ENCODE measurements at regions not wholly inside any gene's neighbourhood (a gene's known extent, or its start where the extent isn't known, plus 50 kb on each side); places are given as distances from the start of the nearest gene placed in this dataset.

- TF ChIP-seq EZH2 (IDR thresholded peaks at IDR 0.05; ENCODE audit: borderline replicate concordance, insufficient read depth, low read depth, low read length, poor library complexity, severe bottlenecking) (no peak), CTCF (IDR thresholded peaks at IDR 0.05) (no peak)
- H3K27me3 Mint-ChIP-seq = no peaks in the 10 kb centered on the region
- Histone ChIP-seq H2AFZ (ENCODE audit: insufficient read depth, low read depth, low read length, poor library complexity, severe bottlenecking) (no peak overlapping the region), H4K20me1 (ENCODE audit: control insufficient read depth, insufficient read depth, low read length, poor library complexity, severe bottlenecking) (no peaks in the 10 kb centered on the region), H3K36me3 (replicated peaks in 1 of 2; ENCODE audit: control extremely low read depth in 1 of 2, control insufficient read depth in 1 of 2, extremely low read depth in 1 of 2, insufficient read depth in 2 of 2, low read length in 1 of 2) (no peaks in the 10 kb centered on the region), H3K27me3 (replicated peaks in 1 of 4; ENCODE audit: control extremely low read depth in 1 of 4, control insufficient read depth in 3 of 4, insufficient read depth in 4 of 4, low read length in 3 of 4) (no peaks in the 10 kb centered on the region), H3K9me3 (ENCODE audit: control extremely low read depth in 1 of 3, control insufficient read depth in 2 of 3, insufficient read depth in 1 of 3, low read length in 2 of 3) (peaks cover 0 to 7% (median 0%) of the 10 kb centered on the region in 3 donors), H3K4me2 (replicated peaks; ENCODE audit: low read depth, low read length, poor library complexity, severe bottlenecking) (no peak overlapping the region), H3K9ac (ENCODE audit: low read length) (no peak overlapping the region), H3K27ac (ENCODE audit: low read length in 2 of 2) (no peak overlapping the region), H3K79me2 (ENCODE audit: control insufficient read depth, insufficient read depth, low read length) (no peaks in the 10 kb centered on the region), H3K4me3 (ENCODE audit: control extremely low read depth in 1 of 5, extremely low read depth in 1 of 5, insufficient read depth in 1 of 5, low read depth in 2 of 5, low read length in 4 of 5) (no peak overlapping the region), H3K4me1 (ENCODE audit: control insufficient read depth in 2 of 2, insufficient read depth in 2 of 2, low read length in 2 of 2) (no peaks in the 10 kb centered on the region)
- intact Hi-C loops (cut with micrococcal nuclease) = no loop called here
- CTCF ChIA-PET = interaction anchor here (0.6 kb wide), 1 partner anchor 14 kb away, joined by 3 read pairs; no protein-coding TSS in a partner anchor
- DNase-seq (no peak), ATAC-seq (ENCODE audit: low read depth) (no peak)
- H3K9me3 Mint-ChIP-seq (ENCODE audit: insufficient read depth) = no peaks in the 10 kb centered on the region
- no peaks in the 10 kb centered on the region for H3K4me1 Mint-ChIP-seq
- H3K4me3 Mint-ChIP-seq = no peak overlapping the region
- 10% methylated on average over 6 of the region's 7 CpGs for WGBS (ENCODE audit: insufficient coverage)
- POLR2A ChIA-PET = no interaction called here
- no peak overlapping the region for H3K27ac Mint-ChIP-seq
Measured at GRCh38 chr5:17079562-17079961, 137.9 kb upstream of the BASP1 start.

- Mint-ChIP-seq H3K27ac (no peak overlapping the region), H3K4me1 (no peaks in the 10 kb centered on the region), H3K9me3 (ENCODE audit: insufficient read depth) (no peaks in the 10 kb centered on the region), H3K4me3 (no peak overlapping the region), H3K27me3 (no peaks in the 10 kb centered on the region)
- no peaks in the 10 kb centered on the region for H3K27me3 ChIP-seq (replicated peaks in 1 of 4; ENCODE audit: control extremely low read depth in 1 of 4, control insufficient read depth in 3 of 4, insufficient read depth in 4 of 4, low read length in 3 of 4)
- no peaks in the 10 kb centered on the region for H3K79me2 ChIP-seq (ENCODE audit: control insufficient read depth, insufficient read depth, low read length)
- TF ChIP-seq EZH2 (IDR thresholded peaks at IDR 0.05; ENCODE audit: borderline replicate concordance, insufficient read depth, low read depth, low read length, poor library complexity, severe bottlenecking) (no peak), CTCF (IDR thresholded peaks at IDR 0.05) (no peak)
- no peaks in the 10 kb centered on the region for H4K20me1 ChIP-seq (ENCODE audit: control insufficient read depth, insufficient read depth, low read length, poor library complexity, severe bottlenecking)
- H2AFZ ChIP-seq (ENCODE audit: insufficient read depth, low read depth, low read length, poor library complexity, severe bottlenecking) = no peak overlapping the region
- POLR2A ChIA-PET = no interaction called here
- H3K9me3 ChIP-seq (ENCODE audit: control extremely low read depth in 1 of 3, control insufficient read depth in 2 of 3, insufficient read depth in 1 of 3, low read length in 2 of 3) = peaks cover 0 to 8% (median 0%) of the 10 kb centered on the region in 3 donors
- no peak for DNase-seq
- H3K4me1 ChIP-seq (ENCODE audit: control insufficient read depth in 2 of 2, insufficient read depth in 2 of 2, low read length in 2 of 2) = no peaks in the 10 kb centered on the region
- H3K27ac ChIP-seq (ENCODE audit: low read length in 2 of 2) = no peak overlapping the region
- intact Hi-C loops (cut with micrococcal nuclease) = no loop called here
- ATAC-seq (ENCODE audit: low read depth) = no peak
- no peak overlapping the region for H3K4me3 ChIP-seq (ENCODE audit: control extremely low read depth in 1 of 5, extremely low read depth in 1 of 5, insufficient read depth in 1 of 5, low read depth in 2 of 5, low read length in 4 of 5)
- no peak overlapping the region for H3K4me2 ChIP-seq (replicated peaks; ENCODE audit: low read depth, low read length, poor library complexity, severe bottlenecking)
- 95% methylated on average over 4 of the region's 4 CpGs for WGBS (ENCODE audit: insufficient coverage)
- H3K9ac ChIP-seq (ENCODE audit: low read length) = no peak overlapping the region
- CTCF ChIA-PET = no interaction called here
- H3K36me3 ChIP-seq (replicated peaks in 1 of 2; ENCODE audit: control extremely low read depth in 1 of 2, control insufficient read depth in 1 of 2, extremely low read depth in 1 of 2, insufficient read depth in 2 of 2, low read length in 1 of 2) = no peaks in the 10 kb centered on the region
Measured at GRCh38 chr5:17080361-17080760, 137.1 kb upstream of the BASP1 start.
